GM12874 (cell line): ENCODE measurements at regions not wholly inside any gene's neighbourhood (a gene's known extent, or its start where the extent isn't known, plus 50 kb on each side); places are given as distances from the start of the nearest gene placed in this dataset.

Experiments
- TF ChIP-seq, protein P1 (sequence below): IDR thresholded peaks from 2 replicates; pipeline ENCODE4 v1.5.1; 2011; ENCODE audit warnings: low read depth, mild to moderate bottlenecking, control low read depth, low read length, moderate library complexity; ENCODE audit not compliant: insufficient read depth

DNA sequence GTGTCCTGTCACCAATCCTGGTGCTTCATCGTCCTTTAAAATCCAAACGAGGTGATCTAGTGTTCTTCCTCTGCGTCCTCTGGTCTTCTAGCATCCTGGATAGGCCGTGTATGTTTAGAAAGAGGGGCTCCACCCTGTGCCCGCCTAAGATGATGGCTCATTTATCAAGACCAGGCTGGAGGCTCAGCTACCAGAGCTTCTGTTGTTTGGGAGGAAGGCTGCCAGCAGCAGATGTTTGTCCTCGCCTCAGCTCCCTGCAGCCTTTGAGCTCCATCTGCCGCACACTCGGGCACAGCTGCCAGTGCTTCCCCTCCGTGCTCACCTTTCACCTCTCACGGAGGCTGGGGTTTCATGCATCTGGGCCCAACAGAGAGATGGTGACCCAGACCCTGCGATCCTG is 954.7 kb upstream of the RBFOX1 start:
- TF ChIP-seq, protein P1, sequence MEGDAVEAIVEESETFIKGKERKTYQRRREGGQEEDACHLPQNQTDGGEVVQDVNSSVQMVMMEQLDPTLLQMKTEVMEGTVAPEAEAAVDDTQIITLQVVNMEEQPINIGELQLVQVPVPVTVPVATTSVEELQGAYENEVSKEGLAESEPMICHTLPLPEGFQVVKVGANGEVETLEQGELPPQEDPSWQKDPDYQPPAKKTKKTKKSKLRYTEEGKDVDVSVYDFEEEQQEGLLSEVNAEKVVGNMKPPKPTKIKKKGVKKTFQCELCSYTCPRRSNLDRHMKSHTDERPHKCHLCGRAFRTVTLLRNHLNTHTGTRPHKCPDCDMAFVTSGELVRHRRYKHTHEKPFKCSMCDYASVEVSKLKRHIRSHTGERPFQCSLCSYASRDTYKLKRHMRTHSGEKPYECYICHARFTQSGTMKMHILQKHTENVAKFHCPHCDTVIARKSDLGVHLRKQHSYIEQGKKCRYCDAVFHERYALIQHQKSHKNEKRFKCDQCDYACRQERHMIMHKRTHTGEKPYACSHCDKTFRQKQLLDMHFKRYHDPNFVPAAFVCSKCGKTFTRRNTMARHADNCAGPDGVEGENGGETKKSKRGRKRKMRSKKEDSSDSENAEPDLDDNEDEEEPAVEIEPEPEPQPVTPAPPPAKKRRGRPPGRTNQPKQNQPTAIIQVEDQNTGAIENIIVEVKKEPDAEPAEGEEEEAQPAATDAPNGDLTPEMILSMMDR, result no peak

DNA sequence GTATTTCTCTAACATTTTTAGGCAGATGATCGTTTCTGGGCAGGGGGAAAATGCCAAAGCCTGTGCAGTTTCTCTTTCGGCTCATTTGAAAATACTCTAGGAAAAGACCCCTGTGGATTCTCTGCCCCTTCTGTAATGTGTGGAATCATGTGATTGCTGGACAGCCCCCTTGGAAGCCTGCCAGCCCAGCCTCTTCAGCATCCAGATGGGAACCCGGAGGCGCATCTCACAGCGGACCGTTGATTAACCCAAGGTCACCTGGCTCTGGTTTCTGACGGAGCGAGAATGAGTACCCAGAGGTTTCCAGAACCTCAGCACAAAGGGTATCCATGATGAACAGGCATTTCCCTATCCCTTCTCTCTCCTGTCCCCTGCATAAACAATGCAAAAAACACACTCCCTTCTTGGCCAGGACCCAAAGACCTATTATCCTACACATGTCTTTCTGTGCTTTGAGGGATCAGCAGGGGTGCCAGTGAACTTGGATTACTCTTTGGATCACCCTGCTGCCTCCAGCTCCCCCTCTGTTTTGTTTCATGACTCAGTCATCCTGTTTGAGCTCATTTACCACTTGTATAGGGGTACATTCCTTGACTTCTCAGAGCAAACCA is 957.1 kb upstream of the RBFOX1 start:
- TF ChIP-seq, protein P1, result no peak

DNA sequence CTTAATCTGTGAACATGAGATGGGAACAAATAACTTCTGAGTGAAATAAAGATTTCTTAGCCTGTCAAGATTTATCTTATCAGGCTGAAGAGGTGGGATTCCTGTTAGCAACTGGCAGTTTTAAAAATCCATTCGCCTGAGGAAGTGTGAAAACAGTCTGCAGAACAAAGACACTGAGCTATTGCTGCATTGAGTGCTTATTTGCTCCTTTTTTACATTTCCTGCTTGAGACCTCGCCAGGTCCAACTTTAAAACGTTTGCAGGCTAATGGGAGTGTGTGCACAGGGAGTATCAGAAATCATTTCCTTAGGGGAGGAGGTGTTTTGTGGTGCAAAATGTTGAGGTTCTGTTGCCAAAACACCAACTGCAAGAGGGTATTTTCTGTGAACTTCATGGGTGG is 957.8 kb upstream of the RBFOX1 start:
- TF ChIP-seq, protein P1, result no peak

- TF ChIP-seq, protein P1, result no peak
Measured at GRCh38 chr16:6364846-6365245, 967.8 kb upstream of the RBFOX1 start.

GRCh38 chr16:6363896-6364607 is 968.6 kb upstream of the RBFOX1 start:
- TF ChIP-seq, protein P1, result no peak

- TF ChIP-seq, protein P1, result no peak
Measured at GRCh38 chr16:6363396-6363795, 969.2 kb upstream of the RBFOX1 start.

DNA sequence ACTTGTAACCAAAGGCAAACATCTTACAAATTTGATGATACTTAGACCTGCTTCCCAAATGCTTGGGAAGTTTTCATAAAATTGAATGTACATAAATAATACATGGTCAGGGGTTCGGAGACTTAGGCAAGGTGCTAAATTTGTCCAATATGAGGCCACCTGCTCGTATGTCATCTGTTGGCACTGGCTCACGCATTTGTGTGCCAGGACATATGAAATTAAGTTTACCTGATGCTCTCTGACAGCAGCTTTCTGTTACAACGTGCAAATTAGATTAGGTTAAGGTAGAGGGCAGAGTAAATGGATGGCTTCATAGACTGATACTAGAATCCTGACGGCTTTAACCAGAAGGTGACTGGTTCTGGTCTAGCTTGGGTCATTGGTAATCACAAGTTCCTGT is 970.3 kb upstream of the RBFOX1 start:
- TF ChIP-seq, protein P1, result no peak
